Stimulated activated CD4-positive, alpha-beta T cell treated with anti-CD3 and anti-CD28 coated beads, TNF-alpha, amount 100 ng/mL, for 48 hours (primary cell): ENCODE measurements at regions not wholly inside any gene's neighbourhood (a gene's known extent, or its start where the extent isn't known, plus 50 kb on each side); places are given as distances from the start of the nearest gene placed in this dataset.
"Not testable (repeated sequence)": the region's sequence is repeated elsewhere in the genome, so short reads cannot be mapped to it uniquely, and the experiment has no call there.

Experiments
- DNase-seq, 3 donors: peaks; one replicate each; pipeline ENCODE4 v3.0.0-alpha.2; 2020; ENCODE audit warnings: low read depth in 3 of 3

- DNase-seq, result no peak
Observed at GRCh38 chr5:18219241-18219640, 585.0 kb downstream of the TAF11L14 start.

GRCh38 chr5:18220631-18221030, 586.4 kb downstream of the TAF11L14 start:
- no peak for DNase-seq

- DNase-seq, result no peak
Observed at GRCh38 chr5:18236386-18236785, 602.1 kb downstream of the TAF11L14 start.

- no peak for DNase-seq
Observed at GRCh38 chr5:18238321-18238720, 604.1 kb downstream of the TAF11L14 start.

- DNase-seq, result no peak
Observed at GRCh38 chr5:18240971-18241370, 606.7 kb downstream of the TAF11L14 start.

GRCh38 chr5:18243846-18244245, 609.6 kb downstream of the TAF11L14 start:
- no peak for DNase-seq

GRCh38 chr5:18244309-18244708, 610.0 kb downstream of the TAF11L14 start:
- no peak for DNase-seq

- no peak for DNase-seq
Observed at GRCh38 chr5:18252559-18252958, 618.3 kb downstream of the TAF11L14 start.

GRCh38 chr5:18264126-18264882, 630.0 kb downstream of the TAF11L14 start:
- no peak for DNase-seq

GRCh38 chr5:18270635-18271338, 636.5 kb downstream of the TAF11L14 start:
- DNase-seq, result no peak

- no peak for DNase-seq
Observed at GRCh38 chr5:18276939-18277338, 642.7 kb downstream of the TAF11L14 start.

- no peak for DNase-seq
Observed at GRCh38 chr5:18281947-18282581, 647.8 kb downstream of the TAF11L14 start.

GRCh38 chr5:18285257-18285656, 651.0 kb downstream of the TAF11L14 start:
- DNase-seq, result no peak

- no peak for DNase-seq
Observed at GRCh38 chr5:18292146-18292545, 657.9 kb downstream of the TAF11L14 start.

GRCh38 chr5:18295696-18296095, 661.4 kb downstream of the TAF11L14 start:
- not testable (repeated sequence) for DNase-seq

- no peak for DNase-seq
Observed at GRCh38 chr5:18299166-18299565, 664.9 kb downstream of the TAF11L14 start.

GRCh38 chr5:18305288-18305924, 671.1 kb downstream of the TAF11L14 start:
- no peak for DNase-seq

GRCh38 chr5:18311266-18311665, 677.0 kb downstream of the TAF11L14 start:
- DNase-seq, result no peak

GRCh38 chr5:18312016-18312415, 677.8 kb downstream of the TAF11L14 start:
- no peak for DNase-seq

GRCh38 chr5:18314192-18314778, 680.0 kb downstream of the TAF11L14 start:
- DNase-seq, result no peak

GRCh38 chr5:18321262-18321942, 687.1 kb downstream of the TAF11L14 start:
- no peak for DNase-seq
